HEK293 (cell line): ENCODE measurements at regions not wholly inside any gene's neighbourhood (a gene's known extent, or its start where the extent isn't known, plus 50 kb on each side); places are given as distances from the start of the nearest gene placed in this dataset.

Experiments used
- CTCF ChIA-PET: fragments of 350-600 bp; formaldehyde crosslinking; extraction: SDS; loops from one replicate; lab custom pipeline; 2021; ENCODE audit warnings: antibody characterized with exemption; lab: Yijun Ruan, JAX
- POLR2A ChIA-PET: fragments of 300-600 bp; formaldehyde crosslinking; extraction: SDS; loops from one replicate; lab custom pipeline; 2020; ENCODE audit warnings: antibody characterized with exemption, inconsistent platforms; lab: Yijun Ruan, JAX
- H3K27ac ChIP-seq: fragments of 200-500 bp; sonication (Bioruptor generic); 2 replicates; pipeline ENCODE4 v1.5.1; 2014; ENCODE audit warnings: low read depth, low read length, control low read depth, inconsistent platforms; ENCODE audit errors: extremely low read depth
- H3K36me3 ChIP-seq, 2 experiments: fragments of 200-500 bp in 1 of 2; sonication (Bioruptor generic) in 1 of 2; 1 replicate in 1 of 2; 2 replicates in 1 of 2; pipeline ENCODE4 v1.5.1; 2014 to 2017; ENCODE audit warnings: inconsistent platforms in 2 of 2, low read length in 2 of 2; ENCODE audit not compliant: control insufficient read depth in 2 of 2, insufficient read depth in 1 of 2
- H3K4me1 ChIP-seq: fragments of 200-500 bp; sonication (Bioruptor generic); 2 replicates; pipeline ENCODE4 v1.5.1; 2014; ENCODE audit warnings: mild to moderate bottlenecking, low read length, inconsistent platforms; ENCODE audit not compliant: control insufficient read depth, insufficient read depth
- H3K4me3 ChIP-seq: 2 replicates; pipeline ENCODE4 v1.5.1; 2011; ENCODE audit warnings: low read depth, mild to moderate bottlenecking, control low read depth, low read length, moderate library complexity
- H3K9me3 ChIP-seq: fragments of 200-500 bp; sonication (Bioruptor generic); 2 replicates; pipeline ENCODE4 v1.5.1; 2014; ENCODE audit warnings: low read depth, low read length, inconsistent platforms; ENCODE audit not compliant: control insufficient read depth, insufficient read depth
- BCL11A ChIP-seq: fragments of 450-650 bp; formaldehyde crosslinking; IDR thresholded peaks from 2 replicates; pipeline ENCODE4 v1.5.1; 2016; ENCODE audit warnings: low read depth, missing biosample characterization, missing genetic modification characterization
- BCL11B ChIP-seq: fragments of 450-650 bp; formaldehyde crosslinking; IDR thresholded peaks from 2 replicates; pipeline ENCODE4 v1.5.1; 2016; ENCODE audit warnings: low read depth, missing biosample characterization, missing genetic modification characterization
- INSM2 ChIP-seq: fragments of 450-650 bp; formaldehyde crosslinking; IDR thresholded peaks from 2 replicates; pipeline ENCODE4 v1.5.1; 2016; ENCODE audit warnings: missing biosample characterization, missing genetic modification characterization
- KLF8 ChIP-seq: fragments of 450-650 bp; formaldehyde crosslinking; IDR thresholded peaks from 2 replicates; pipeline ENCODE4 v1.5.1; 2016; ENCODE audit warnings: missing biosample characterization, missing genetic modification characterization
- PRDM1 ChIP-seq: fragments of 450-650 bp; formaldehyde crosslinking; IDR thresholded peaks from 2 replicates; pipeline ENCODE4; 2016; ENCODE audit warnings: missing biosample characterization, missing genetic modification characterization
- SALL2 ChIP-seq: fragments of 450-650 bp; formaldehyde crosslinking; IDR thresholded peaks from 2 replicates; pipeline ENCODE4 v1.5.0; 2017; ENCODE audit warnings: missing biosample characterization, mild to moderate bottlenecking, missing genetic modification characterization, borderline replicate concordance
- SP7 ChIP-seq: fragments of 450-650 bp; formaldehyde crosslinking; IDR thresholded peaks from 2 replicates; pipeline ENCODE4 v1.5.1; 2016; ENCODE audit warnings: missing biosample characterization, missing genetic modification characterization
- TSHZ1 ChIP-seq: fragments of 450-650 bp; formaldehyde crosslinking; IDR thresholded peaks from 2 replicates; pipeline ENCODE4 v1.5.1; 2016; ENCODE audit warnings: missing biosample characterization, missing genetic modification characterization, borderline replicate concordance
- ZIC2 ChIP-seq: fragments of 450-650 bp; formaldehyde crosslinking; IDR thresholded peaks from 2 replicates; pipeline ENCODE4 v1.5.1; 2016; ENCODE audit warnings: missing biosample characterization, missing genetic modification characterization
- ZNF112 ChIP-seq: fragments of 450-650 bp; formaldehyde crosslinking; IDR thresholded peaks from 2 replicates; pipeline ENCODE4 v1.5.0; 2017; ENCODE audit warnings: missing biosample characterization, missing genetic modification characterization
- ZNF16 ChIP-seq: fragments of 450-650 bp; formaldehyde crosslinking; IDR thresholded peaks from 2 replicates; pipeline ENCODE4 v1.5.1; 2016; ENCODE audit warnings: low read depth, missing biosample characterization, missing genetic modification characterization
- ZNF202 ChIP-seq: fragments of 450-650 bp; formaldehyde crosslinking; IDR thresholded peaks from 2 replicates; pipeline ENCODE4 v1.5.1; 2016; ENCODE audit warnings: missing biosample characterization, missing genetic modification characterization, borderline replicate concordance
- ZNF223 ChIP-seq: fragments of 450-650 bp; formaldehyde crosslinking; IDR thresholded peaks from 2 replicates; pipeline ENCODE4 v1.5.1; 2016; ENCODE audit warnings: missing biosample characterization, missing genetic modification characterization
- ZNF239 ChIP-seq: fragments of 450-650 bp; formaldehyde crosslinking; IDR thresholded peaks from 2 replicates; pipeline ENCODE4 v1.5.1; 2016; ENCODE audit warnings: missing biosample characterization, missing genetic modification characterization
- ZNF248 ChIP-seq: fragments of 450-650 bp; formaldehyde crosslinking; IDR thresholded peaks from 2 replicates; pipeline ENCODE4 v1.5.1; 2017; ENCODE audit warnings: missing biosample characterization, missing genetic modification characterization
- ZNF26 ChIP-seq: fragments of 450-650 bp; formaldehyde crosslinking; IDR thresholded peaks from 2 replicates; pipeline ENCODE4 v1.5.1; 2016; ENCODE audit warnings: missing biosample characterization, missing genetic modification characterization
- ZNF335 ChIP-seq: fragments of 450-650 bp; formaldehyde crosslinking; conservative IDR thresholded peaks from 2 replicates; pipeline ENCODE4 v1.5.1; 2016; ENCODE audit warnings: missing biosample characterization, missing genetic modification characterization
- ZNF341 ChIP-seq: fragments of 450-650 bp; formaldehyde crosslinking; IDR thresholded peaks from 2 replicates; pipeline ENCODE4; 2016; ENCODE audit warnings: low read depth, missing biosample characterization, missing genetic modification characterization
- ZNF416 ChIP-seq: fragments of 450-650 bp; formaldehyde crosslinking; IDR thresholded peaks from 2 replicates; pipeline ENCODE4 v1.5.1; 2016; ENCODE audit warnings: missing biosample characterization, missing genetic modification characterization
- ZNF426 ChIP-seq: fragments of 450-650 bp; formaldehyde crosslinking; IDR thresholded peaks from 2 replicates; pipeline ENCODE4 v1.5.1; 2017; ENCODE audit warnings: missing biosample characterization, missing genetic modification characterization, mild to moderate bottlenecking, inconsistent platforms, moderate library complexity
- ZNF521 ChIP-seq: fragments of 450-650 bp; formaldehyde crosslinking; IDR thresholded peaks from 2 replicates; pipeline ENCODE4 v1.5.1; 2017; ENCODE audit warnings: missing biosample characterization, mild to moderate bottlenecking, missing genetic modification characterization
- ZNF530 ChIP-seq: fragments of 450-650 bp; formaldehyde crosslinking; IDR thresholded peaks from 2 replicates; pipeline ENCODE4 v1.5.1; 2016; ENCODE audit warnings: low read depth, missing biosample characterization, missing genetic modification characterization
- ZNF544 ChIP-seq: fragments of 450-650 bp; formaldehyde crosslinking; IDR thresholded peaks from 2 replicates; pipeline ENCODE4 v1.5.0; 2017; ENCODE audit warnings: missing biosample characterization, missing genetic modification characterization
- ZNF555 ChIP-seq: fragments of 450-650 bp; formaldehyde crosslinking; conservative IDR thresholded peaks from 2 replicates; pipeline ENCODE4 v1.5.1; 2017; ENCODE audit warnings: missing biosample characterization, mild to moderate bottlenecking, missing genetic modification characterization, inconsistent platforms
- ZNF629 ChIP-seq: fragments of 450-650 bp; formaldehyde crosslinking; IDR thresholded peaks from 2 replicates; pipeline ENCODE4 v1.5.1; 2017; ENCODE audit warnings: missing biosample characterization, missing genetic modification characterization
- ZNF645 ChIP-seq: fragments of 450-650 bp; formaldehyde crosslinking; IDR thresholded peaks from 2 replicates; pipeline ENCODE4; 2016; ENCODE audit warnings: missing biosample characterization, missing genetic modification characterization
- ZNF654 ChIP-seq: fragments of 450-650 bp; formaldehyde crosslinking; IDR thresholded peaks from 2 replicates; pipeline ENCODE4 v1.5.1; 2016; ENCODE audit warnings: low read depth, missing biosample characterization, missing genetic modification characterization
- ZNF785 ChIP-seq: fragments of 450-650 bp; formaldehyde crosslinking; IDR thresholded peaks from 2 replicates; pipeline ENCODE4 v1.5.1; 2016; ENCODE audit warnings: missing biosample characterization, missing genetic modification characterization
- ZNF792 ChIP-seq: fragments of 450-650 bp; formaldehyde crosslinking; IDR thresholded peaks from 2 replicates; pipeline ENCODE4 v1.5.1; 2016; ENCODE audit warnings: missing biosample characterization, missing genetic modification characterization
- ZSCAN16 ChIP-seq: fragments of 450-650 bp; formaldehyde crosslinking; IDR thresholded peaks from 2 replicates; pipeline ENCODE4 v1.5.1; 2016; ENCODE audit warnings: missing biosample characterization, missing genetic modification characterization
- ZSCAN23 ChIP-seq: fragments of 450-650 bp; formaldehyde crosslinking; IDR thresholded peaks from 2 replicates; pipeline ENCODE4 v1.5.1; 2016; ENCODE audit warnings: missing biosample characterization, missing genetic modification characterization

- no peak for TF ChIP-seq PRDM1 (tag by site-specific recombination)
- TF ChIP-seq ZNF223 (tag by site-specific recombination): no peak
- TF ChIP-seq ZNF544 (tag by site-specific recombination): no peak
- no peak for TF ChIP-seq SP7 (tag by site-specific recombination)
- TF ChIP-seq ZNF16 (tag by site-specific recombination): no peak
- no peak for TF ChIP-seq KLF8
- no peak for TF ChIP-seq ZNF112 (tag by site-specific recombination)
- TF ChIP-seq ZNF629 (tag by site-specific recombination): no peak
- no peak for TF ChIP-seq ZNF555
- TF ChIP-seq ZNF426: no peak
- TF ChIP-seq ZNF521 (tag by site-specific recombination): no peak
- TF ChIP-seq ZNF654 (tag by site-specific recombination): no peak
- TF ChIP-seq ZNF335 (tag by site-specific recombination): no peak
- no peak for TF ChIP-seq ZNF26
- TF ChIP-seq ZNF248 (tag by site-specific recombination): no peak
- no peak for TF ChIP-seq BCL11A
- no peak for TF ChIP-seq ZNF416
- no peak for TF ChIP-seq ZNF785 (tag by site-specific recombination)
- ChIA-PET POLR2A (no interaction called here), CTCF (interaction anchor here (0.6 kb wide), 1 partner anchor 755 kb away, joined by 3 read pairs; no protein-coding TSS in a partner anchor)
- Histone ChIP-seq H3K4me3 (no peak overlapping the region), H3K4me1 (no peaks in the 10 kb centered on the region), H3K9me3 (no peaks in the 10 kb centered on the region), H3K27ac (no peak overlapping the region), H3K36me3 (no peaks in the 10 kb centered on the region)
Measured at GRCh38 chr4:29295280-29295679, 1424.9 kb upstream of the PCDH7 start.

- CTCF ChIA-PET: no interaction called here
Measured at GRCh38 chr4:29304595-29304994, 1415.6 kb upstream of the PCDH7 start.

More at GRCh38 chr4:29304595-29304994, 1415.6 kb upstream of the PCDH7 start:
- H3K36me3 ChIP-seq: no peaks in the 10 kb centered on the region
- TF ChIP-seq BCL11B (tag by site-specific recombination): no peak
- TF ChIP-seq ZNF530 (tag by site-specific recombination): no peak
- no peak for TF ChIP-seq ZIC2
- TF ChIP-seq ZSCAN16: no peak
- no peak for TF ChIP-seq TSHZ1 (tag by site-specific recombination)
- no peak for TF ChIP-seq SALL2 (tag by site-specific recombination)
- TF ChIP-seq ZNF341 (tag by site-specific recombination): no peak
- no peak for TF ChIP-seq ZNF239
- TF ChIP-seq ZNF645: no peak
- TF ChIP-seq ZSCAN23 (tag by site-specific recombination): no peak
- no peak for TF ChIP-seq INSM2 (tag by site-specific recombination)
- no peak for TF ChIP-seq ZNF792 (tag by site-specific recombination)
- no peak for TF ChIP-seq ZNF202 (tag by site-specific recombination)
- H3K27ac ChIP-seq: no peak overlapping the region
- no peaks in the 10 kb centered on the region for H3K9me3 ChIP-seq
- POLR2A ChIA-PET: no interaction called here
- H3K4me1 ChIP-seq: no peaks in the 10 kb centered on the region
- H3K4me3 ChIP-seq: no peak overlapping the region
